SK-N-MC (cell line): ENCODE measurements at regions not wholly inside any gene's neighbourhood (a gene's known extent, or its start where the extent isn't known, plus 50 kb on each side); places are given as distances from the start of the nearest gene placed in this dataset.
"Not testable (repeated sequence)": the region's sequence is repeated elsewhere in the genome, so short reads cannot be mapped to it uniquely, and the experiment has no call there.

Experiments
- DNase-seq: peaks from one replicate; pipeline ENCODE4 v3.0.0-alpha.2; 2011; ENCODE audit warnings: low read depth, low spot score
- H3K27ac ChIP-seq: fragments of 200-600 bp; sonication (generic); 2 replicates; pipeline ENCODE4 v1.5.1; 2016; ENCODE audit warnings: mixed run types
- H3K36me3 ChIP-seq: fragments of 200-600 bp; sonication (generic); 2 replicates; pipeline ENCODE4 v1.6.1; 2017; ENCODE audit warnings: antibody characterized with exemption, low read length, mixed read lengths; ENCODE audit not compliant: insufficient read depth
- H3K4me3 ChIP-seq: fragments of 200-600 bp; sonication (generic); 2 replicates; pipeline ENCODE4 v1.5.1; 2016
- H3K9ac ChIP-seq: fragments of 200-600 bp; sonication (generic); 2 replicates; pipeline ENCODE4 v1.8.0; 2017; ENCODE audit warnings: mixed run types, mixed read lengths; ENCODE audit not compliant: insufficient read length
- H3K9me3 ChIP-seq: fragments of 200-600 bp; sonication (generic); 2 replicates; pipeline ENCODE4 v1.6.1; 2017; ENCODE audit warnings: low read depth, mild to moderate bottlenecking, antibody characterized with exemption, low read length, moderate library complexity, mixed read lengths
- EZH2 ChIP-seq: fragments of 200-600 bp; sonication (generic); IDR thresholded peaks from one replicate; pipeline ENCODE4 v1.6.1; 2017; ENCODE audit warnings: antibody characterized with exemption
- FOXP2 ChIP-seq: optimal IDR thresholded peaks from 2 replicates; pipeline ENCODE3; 2011; ENCODE audit warnings: mild to moderate bottlenecking, moderate library complexity; ENCODE audit not compliant: insufficient read depth; ENCODE audit errors: extremely low read length, control extremely low read depth
- POLR2AphosphoS5 ChIP-seq: IDR thresholded peaks from 2 replicates; pipeline ENCODE4 v1.6.1; 2012; ENCODE audit warnings: mild to moderate bottlenecking, low read depth, low read length, borderline replicate concordance

- no peak for DNase-seq
- Histone ChIP-seq H3K36me3 (no peaks in the 10 kb centered on the region), H3K4me3 (no peak overlapping the region), H3K9me3 (no peaks in the 10 kb centered on the region), H3K9ac (no peak overlapping the region), H3K27ac (no peak overlapping the region)
- no peak for TF ChIP-seq EZH2
- TF ChIP-seq POLR2AphosphoS5, result no peak
- TF ChIP-seq FOXP2, result no peak
Measured at GRCh38 chr7:16265863-16266458, 155.4 kb downstream of the CRPPA start.

DNA sequence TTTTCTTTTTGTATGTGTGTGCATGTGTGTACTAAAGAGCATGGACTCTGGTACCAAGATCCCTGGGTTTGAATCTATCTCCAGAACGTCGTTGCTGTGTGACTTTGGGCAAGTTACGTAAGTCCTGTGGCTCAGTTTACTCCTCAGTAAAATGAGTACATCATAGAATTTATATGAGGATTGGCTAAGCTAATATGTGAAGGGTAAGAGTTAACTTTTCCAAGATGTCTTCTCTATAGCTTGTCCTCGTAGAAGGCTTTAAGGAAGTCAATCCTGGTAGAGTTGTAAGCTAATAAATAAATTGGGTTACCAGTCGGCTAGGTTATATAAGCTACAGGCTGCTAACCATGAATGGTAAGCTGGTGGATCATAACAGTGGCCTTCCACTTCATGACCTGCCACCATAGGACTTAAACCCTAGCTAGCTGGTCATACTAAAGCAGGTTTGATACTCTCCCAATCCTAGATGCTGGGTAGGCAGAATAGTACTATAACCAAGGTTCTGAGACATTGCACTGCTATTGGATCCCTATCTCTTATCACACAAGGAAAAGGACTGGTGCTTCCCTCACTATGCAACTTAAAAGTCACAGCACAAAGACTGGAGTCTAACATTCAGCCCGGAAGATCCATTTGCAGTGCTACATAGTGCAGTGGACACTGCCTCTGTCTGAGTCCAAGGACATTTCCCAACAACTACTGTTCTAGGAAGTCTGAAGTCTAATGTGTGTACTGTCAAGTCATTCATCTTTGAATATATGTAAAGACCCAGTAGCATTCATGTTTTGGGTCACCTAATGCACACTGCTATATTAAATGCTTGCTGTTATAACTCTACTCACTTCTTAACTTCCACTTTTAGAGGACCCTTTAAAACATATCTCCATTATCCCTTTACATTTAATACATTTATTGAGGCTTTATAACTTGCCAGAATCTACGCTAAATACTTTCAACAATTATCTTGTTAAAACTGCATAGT is 156.2 kb downstream of the CRPPA start:
- H3K4me3 ChIP-seq, result no peak overlapping the region
- H3K9ac ChIP-seq, result no peak overlapping the region
- no peak for TF ChIP-seq FOXP2
- TF ChIP-seq EZH2, result no peak
- no peak for TF ChIP-seq POLR2AphosphoS5
- H3K27ac ChIP-seq, result no peak overlapping the region
- no peaks in the 10 kb centered on the region for H3K9me3 ChIP-seq
- DNase-seq, result no peak
- H3K36me3 ChIP-seq, result no peaks in the 10 kb centered on the region

- H3K9ac ChIP-seq, result no peak overlapping the region
Measured at GRCh38 chr7:16264036-16264819, 157.1 kb downstream of the CRPPA start.

GRCh38 chr7:16263377-16263776 is 158.0 kb downstream of the CRPPA start:
- H3K27ac ChIP-seq, H3K36me3 ChIP-seq, DNase-seq, H3K4me3 ChIP-seq, H3K9ac ChIP-seq, H3K9me3 ChIP-seq: not testable (repeated sequence)

More at GRCh38 chr7:16264036-16264819, 157.1 kb downstream of the CRPPA start:
- Histone ChIP-seq H3K4me3 (no peak overlapping the region), H3K36me3 (no peaks in the 10 kb centered on the region), H3K27ac (no peak overlapping the region), H3K9me3 (no peaks in the 10 kb centered on the region)
- no peak for DNase-seq
- no peak for TF ChIP-seq FOXP2
- TF ChIP-seq EZH2, result no peak
- TF ChIP-seq POLR2AphosphoS5, result no peak

GRCh38 chr7:16261654-16262053 is 159.7 kb downstream of the CRPPA start:
- Histone ChIP-seq H3K9me3 (no peaks in the 10 kb centered on the region), H3K9ac (no peak overlapping the region), H3K4me3 (no peak overlapping the region), H3K27ac (no peak overlapping the region), H3K36me3 (no peaks in the 10 kb centered on the region)
- no peak for DNase-seq
- TF ChIP-seq FOXP2, result no peak

GRCh38 chr7:16261100-16261499 is 160.2 kb downstream of the CRPPA start:
- Histone ChIP-seq H3K4me3 (no peak overlapping the region), H3K9ac (no peak overlapping the region), H3K27ac (no peak overlapping the region), H3K36me3 (no peaks in the 10 kb centered on the region), H3K9me3 (no peaks in the 10 kb centered on the region)
- DNase-seq, result no peak
- TF ChIP-seq EZH2, result no peak

- TF ChIP-seq POLR2AphosphoS5 (no peak), EZH2 (no peak), FOXP2 (no peak)
- H3K9ac ChIP-seq, result no peak overlapping the region
Measured at GRCh38 chr7:16260236-16260728, 161.1 kb downstream of the CRPPA start.

DNA sequence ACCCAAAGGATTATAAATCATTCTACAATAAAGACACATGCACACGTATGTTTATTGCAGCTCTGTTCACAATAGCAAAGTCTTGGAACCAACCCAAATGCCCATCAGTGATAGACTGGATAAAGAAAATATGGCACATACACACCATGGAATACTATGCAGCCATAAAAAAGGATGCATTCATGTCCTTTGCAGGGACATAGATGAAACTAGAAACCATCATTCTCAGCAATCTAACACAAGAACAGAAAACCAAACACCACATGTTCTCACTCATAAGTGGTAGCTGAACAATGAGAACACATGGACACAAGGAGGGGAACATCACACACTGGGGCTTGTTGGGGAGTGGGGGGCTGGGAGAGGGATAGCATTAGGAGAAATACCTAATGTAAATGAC is 164.9 kb downstream of the CRPPA start:
- not testable (repeated sequence) for DNase-seq, H3K4me3 ChIP-seq, H3K9me3 ChIP-seq, H3K27ac ChIP-seq, H3K9ac ChIP-seq, H3K36me3 ChIP-seq

More at GRCh38 chr7:16260236-16260728, 161.1 kb downstream of the CRPPA start:
- Histone ChIP-seq H3K36me3 (no peaks in the 10 kb centered on the region), H3K27ac (no peak overlapping the region), H3K9me3 (no peaks in the 10 kb centered on the region), H3K4me3 (no peak overlapping the region)
- DNase-seq, result no peak

GRCh38 chr7:16255952-16256351 is 165.4 kb downstream of the CRPPA start:
- not testable (repeated sequence) for H3K9me3 ChIP-seq, H3K36me3 ChIP-seq, H3K27ac ChIP-seq, DNase-seq, H3K4me3 ChIP-seq, H3K9ac ChIP-seq

DNA sequence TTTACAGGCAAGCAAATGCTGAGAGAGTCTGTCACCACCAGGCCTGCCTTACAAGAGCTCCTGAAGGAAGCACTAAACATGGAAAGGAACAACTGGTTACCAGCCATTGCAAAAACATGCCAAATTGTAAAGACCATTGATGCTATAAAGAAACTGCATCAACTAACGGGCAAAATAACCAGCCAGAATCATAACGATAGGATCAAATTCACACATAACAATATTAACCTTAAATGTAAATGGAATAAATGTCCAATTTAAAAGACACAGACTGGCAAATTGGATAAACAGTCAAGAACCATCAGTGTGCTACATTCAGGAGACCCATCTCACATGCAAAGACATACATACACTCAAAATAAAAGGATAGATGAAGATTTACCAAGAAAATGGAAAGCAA is 170.7 kb downstream of the CRPPA start:
- not testable (repeated sequence) for H3K36me3 ChIP-seq, DNase-seq

DNA sequence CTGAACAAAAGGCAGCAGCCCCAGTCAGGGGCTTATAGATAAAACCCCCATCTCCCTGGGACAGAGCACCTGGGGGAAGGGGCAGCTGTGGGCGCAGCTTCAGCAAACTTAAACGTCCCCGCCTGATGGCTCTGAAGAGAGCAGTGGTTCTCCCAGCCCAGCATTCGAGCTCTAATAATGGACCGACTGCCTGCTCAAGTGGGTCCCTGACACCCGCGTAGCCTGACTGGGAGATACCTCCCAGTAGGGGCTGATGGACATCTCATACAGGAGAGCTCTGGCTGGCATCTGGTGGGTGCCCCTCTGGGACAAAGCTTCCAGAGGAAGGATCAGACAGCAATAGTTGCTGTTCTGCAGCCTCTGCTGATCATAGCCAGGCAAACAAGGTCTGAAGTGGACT is 172.1 kb downstream of the CRPPA start:
- not testable (repeated sequence) for H3K4me3 ChIP-seq, H3K9me3 ChIP-seq, H3K36me3 ChIP-seq, DNase-seq, H3K9ac ChIP-seq, H3K27ac ChIP-seq

More for the DNA sequence above, 170.7 kb downstream of the CRPPA start:
- H3K4me3 ChIP-seq, H3K9ac ChIP-seq, H3K27ac ChIP-seq, H3K9me3 ChIP-seq: not testable (repeated sequence)

DNA sequence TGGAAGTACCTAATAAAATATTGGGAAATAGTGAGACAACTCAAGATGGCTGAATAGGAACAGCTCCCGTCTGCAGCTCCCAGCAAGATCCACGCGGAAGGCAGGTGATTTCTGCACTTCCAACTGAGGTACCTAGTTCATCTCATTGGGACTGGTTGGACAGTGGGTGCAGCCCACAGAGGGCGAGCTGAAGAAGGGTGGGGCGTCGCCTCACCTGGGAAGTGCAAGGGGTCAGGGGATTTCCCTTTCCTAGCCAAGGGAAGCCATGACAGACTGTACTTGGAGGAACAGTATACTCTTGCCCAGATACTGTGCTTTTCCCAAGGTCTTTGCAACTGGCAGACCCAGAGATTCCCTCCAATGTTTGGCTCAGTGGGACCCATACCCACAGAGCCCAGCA is 172.8 kb downstream of the CRPPA start:
- H3K36me3 ChIP-seq, result not testable (repeated sequence)

More for the DNA sequence above, 172.8 kb downstream of the CRPPA start:
- H3K9ac ChIP-seq, H3K27ac ChIP-seq, H3K9me3 ChIP-seq, DNase-seq, H3K4me3 ChIP-seq: not testable (repeated sequence)
